Mesodermal cell (in vitro differentiated cells): ENCODE measurements at regions not wholly inside any gene's neighbourhood (a gene's known extent, or its start where the extent isn't known, plus 50 kb on each side); places are given as distances from the start of the nearest gene placed in this dataset.
"Not testable (repeated sequence)": the region's sequence is repeated elsewhere in the genome, so short reads cannot be mapped to it uniquely, and the experiment has no call there.

ENCODE experiments used
- H3K27ac ChIP-seq: 2 replicates; pipeline ENCODE4 v1.7.0; 2013; ENCODE audit warnings: mild to moderate bottlenecking, low read depth, low read length, moderate library complexity; ENCODE audit not compliant: severe bottlenecking
- H3K36me3 ChIP-seq: 2 replicates; pipeline ENCODE4 v1.7.1; 2013; ENCODE audit warnings: mild to moderate bottlenecking, low read length, moderate library complexity; ENCODE audit not compliant: control insufficient read depth, insufficient read depth
- H3K4me1 ChIP-seq: one replicate; pipeline ENCODE4 v1.7.1; 2013; ENCODE audit warnings: mild to moderate bottlenecking, low read length; ENCODE audit not compliant: insufficient read depth, control insufficient read depth, poor library complexity, severe bottlenecking
- H3K4me3 ChIP-seq: 2 replicates; pipeline ENCODE4 v1.7.0; 2013; ENCODE audit warnings: low read length, control low read depth, mild to moderate bottlenecking; ENCODE audit not compliant: insufficient read depth, poor library complexity, severe bottlenecking; ENCODE audit errors: extremely low read depth
- H3K9me3 ChIP-seq: 2 replicates; pipeline ENCODE4 v1.7.1; 2013; ENCODE audit warnings: mild to moderate bottlenecking, low read length, moderate library complexity; ENCODE audit not compliant: control insufficient read depth
- WGBS, 2 experiments: methylation state at CpG; one replicate each; pipeline ENCODE4 v1.1.5; 2013; ENCODE audit warnings: missing lambda C conversion rate in 2 of 2; ENCODE audit not compliant: insufficient coverage in 2 of 2; 5-methylcytosine and 5-hydroxymethylcytosine counted together

GRCh38 chr9:71509054-71509453, 259.3 kb downstream of the CEMIP2 start:
- Histone ChIP-seq H3K4me3 (no peak overlapping the region), H3K4me1 (peaks cover 10% of the 10 kb centered on the region), H3K9me3 (no peaks in the 10 kb centered on the region), H3K36me3 (no peaks in the 10 kb centered on the region), H3K27ac (no peak overlapping the region)

- not testable (repeated sequence) for H3K27ac ChIP-seq, H3K36me3 ChIP-seq, H3K9me3 ChIP-seq, H3K4me3 ChIP-seq
- no CpG with 5 or more reads among the region's 2 CpGs for WGBS, 2 experiments
- peaks cover 18% of the 10 kb centered on the region for H3K4me1 ChIP-seq
These were observed 260.2 kb downstream of the CEMIP2 start for GRCh38 chr9:71508141-71508540.

GRCh38 chr9:71506821-71507220, 261.5 kb downstream of the CEMIP2 start:
- H3K27ac ChIP-seq = no peak overlapping the region
- WGBS, 2 experiments = 83 to 100% methylated on average over 1 of the region's 1 CpG
- no peaks in the 10 kb centered on the region for H3K36me3 ChIP-seq
- H3K9me3 ChIP-seq = no peaks in the 10 kb centered on the region
- H3K4me1 ChIP-seq = peaks cover 18% of the 10 kb centered on the region
- H3K4me3 ChIP-seq = no peak overlapping the region

GRCh38 chr9:71504636-71505035, 263.7 kb downstream of the CEMIP2 start:
- H3K9me3 ChIP-seq = no peaks in the 10 kb centered on the region
- no peak overlapping the region for H3K4me3 ChIP-seq
- WGBS, 2 experiments = 85 to 93% methylated on average over 2 to 3 of the region's 3 CpGs
- H3K27ac ChIP-seq = no peak overlapping the region
- no peaks in the 10 kb centered on the region for H3K36me3 ChIP-seq
- H3K4me1 ChIP-seq = peaks cover 18% of the 10 kb centered on the region

GRCh38 chr9:71498691-71499090, 269.6 kb downstream of the CEMIP2 start:
- Histone ChIP-seq H3K4me3 (no peak overlapping the region), H3K9me3 (no peaks in the 10 kb centered on the region), H3K27ac (no peak overlapping the region), H3K4me1 (peaks cover 4% of the 10 kb centered on the region), H3K36me3 (no peaks in the 10 kb centered on the region)
- no CpG with 5 or more reads among the region's 1 CpG for WGBS, 2 experiments

- no peaks in the 10 kb centered on the region for H3K36me3 ChIP-seq
- no peak overlapping the region for H3K4me3 ChIP-seq
- H3K9me3 ChIP-seq = no peaks in the 10 kb centered on the region
- H3K4me1 ChIP-seq = no peaks in the 10 kb centered on the region
- no peak overlapping the region for H3K27ac ChIP-seq
- WGBS, 2 experiments = 20 to 70% methylated on average over 1 to 2 of the region's 2 CpGs
These were observed 277.5 kb downstream of the CEMIP2 start for GRCh38 chr9:71490810-71491209.

- H3K36me3 ChIP-seq = no peaks in the 10 kb centered on the region
- H3K4me1 ChIP-seq = no peaks in the 10 kb centered on the region
- WGBS, 2 experiments = 72 to 86% methylated on average over 5 of the region's 6 CpGs
- no peak overlapping the region for H3K4me3 ChIP-seq
- no peak overlapping the region for H3K27ac ChIP-seq
- H3K9me3 ChIP-seq = no peaks in the 10 kb centered on the region
These were observed 281.3 kb downstream of the CEMIP2 start for GRCh38 chr9:71487061-71487460.

- Histone ChIP-seq H3K27ac (no peak overlapping the region), H3K4me3 (no peak overlapping the region), H3K4me1 (no peaks in the 10 kb centered on the region), H3K9me3 (no peaks in the 10 kb centered on the region), H3K36me3 (no peaks in the 10 kb centered on the region)
- WGBS, 2 experiments = 100% methylated on average over 1 of the region's 2 CpGs; no CpG with 5 or more reads in 1 of the 2 experiments
These were observed 283.0 kb downstream of the CEMIP2 start for GRCh38 chr9:71485326-71485725.

- Histone ChIP-seq H3K36me3 (no peaks in the 10 kb centered on the region), H3K4me1 (no peaks in the 10 kb centered on the region), H3K27ac (no peak overlapping the region), H3K4me3 (no peak overlapping the region), H3K9me3 (no peaks in the 10 kb centered on the region)
- WGBS, 2 experiments = 76 to 91% methylated on average over 2 to 4 of the region's 4 CpGs
These were observed 284.9 kb downstream of the CEMIP2 start for GRCh38 chr9:71483436-71483835.

- 82 to 86% methylated on average over 1 to 2 of the region's 4 CpGs for WGBS, 2 experiments
- no peaks in the 10 kb centered on the region for H3K9me3 ChIP-seq
- H3K4me1 ChIP-seq = no peaks in the 10 kb centered on the region
- H3K36me3 ChIP-seq = no peaks in the 10 kb centered on the region
- H3K4me3 ChIP-seq = no peak overlapping the region
- no peak overlapping the region for H3K27ac ChIP-seq
These were observed 288.7 kb downstream of the CEMIP2 start for GRCh38 chr9:71479621-71480020.

GRCh38 chr9:71472400-71472799, 295.9 kb downstream of the CEMIP2 start:
- WGBS, 2 experiments = 25 to 57% methylated on average over 1 of the region's 3 CpGs
- H3K36me3 ChIP-seq = no peaks in the 10 kb centered on the region
- no peak overlapping the region for H3K27ac ChIP-seq
- H3K4me3 ChIP-seq = no peak overlapping the region
- H3K9me3 ChIP-seq = no peaks in the 10 kb centered on the region
- H3K4me1 ChIP-seq = peaks cover 7% of the 10 kb centered on the region
